Right lung (tissue), 2 donors: ENCODE measurements at regions not wholly inside any gene's neighbourhood (a gene's known extent, or its start where the extent isn't known, plus 50 kb on each side); places are given as distances from the start of the nearest gene placed in this dataset.
"Not testable (repeated sequence)": the region's sequence is repeated elsewhere in the genome, so short reads cannot be mapped to it uniquely, and the experiment has no call there.

ENCODE experiments used
- DNase-seq, 2 donors: peaks; one replicate each; pipeline ENCODE4 v3.0.0-alpha.2; 2013

GRCh38 chr2:43149482-43150107 lies 76.8 kb downstream of the ZFP36L2 start:
- no peak for DNase-seq

GRCh38 chr2:43146083-43146482 lies 80.3 kb downstream of the ZFP36L2 start:
- DNase-seq = no peak

GRCh38 chr2:43144263-43144662 lies 82.1 kb downstream of the ZFP36L2 start:
- DNase-seq = no peak

- no peak for DNase-seq
These were observed 82.7 kb downstream of the ZFP36L2 start for GRCh38 chr2:43143756-43144155.

- no peak for DNase-seq
These were observed 83.4 kb downstream of the ZFP36L2 start for GRCh38 chr2:43142921-43143438.

- DNase-seq = not testable (repeated sequence)
These were observed 84.7 kb downstream of the ZFP36L2 start for GRCh38 chr2:43141636-43142151.

- DNase-seq = peak; percentile 67 to 71
These were observed 86.3 kb downstream of the ZFP36L2 start for GRCh38 chr2:43139996-43140621.

GRCh38 chr2:43139501-43139900 lies 86.9 kb downstream of the ZFP36L2 start:
- DNase-seq = no peak

- DNase-seq = no peak
These were observed 88.0 kb downstream of the ZFP36L2 start for GRCh38 chr2:43138441-43138840.

- DNase-seq = no peak
These were observed 89.5 kb downstream of the ZFP36L2 start for GRCh38 chr2:43136876-43137275.

GRCh38 chr2:43136011-43136799 lies 90.2 kb downstream of the ZFP36L2 start:
- DNase-seq = no peak

GRCh38 chr2:43135583-43135982 lies 90.8 kb downstream of the ZFP36L2 start:
- DNase-seq = no peak

GRCh38 chr2:43134571-43134889 lies 91.9 kb downstream of the ZFP36L2 start:
- no peak for DNase-seq

GRCh38 chr2:43133708-43134570 lies 92.5 kb downstream of the ZFP36L2 start:
- no peak for DNase-seq

- DNase-seq = no peak
These were observed 93.1 kb downstream of the ZFP36L2 start for GRCh38 chr2:43133336-43133707.

GRCh38 chr2:43132683-43133301 lies 93.6 kb downstream of the ZFP36L2 start:
- DNase-seq = no peak

GRCh38 chr2:43131890-43132682 lies 94.3 kb downstream of the ZFP36L2 start:
- no peak for DNase-seq

- DNase-seq = no peak
These were observed 95.1 kb downstream of the ZFP36L2 start for GRCh38 chr2:43131051-43131889.

GRCh38 chr2:43130548-43130875 lies 95.9 kb downstream of the ZFP36L2 start:
- DNase-seq = no peak
